Naive B cell (primary cell): ENCODE measurements at regions not wholly inside any gene's neighbourhood (a gene's known extent, or its start where the extent isn't known, plus 50 kb on each side); places are given as distances from the start of the nearest gene placed in this dataset.
"Not testable (repeated sequence)": the region's sequence is repeated elsewhere in the genome, so short reads cannot be mapped to it uniquely, and the experiment has no call there.

Source experiments
- ATAC-seq, 2 donors: fragments of 150-1000 bp; cut with Tn5 transposase; 2 replicates each; pipeline ENCODE4 v1.10.0; 2021; ENCODE audit warnings: low read depth in 2 of 2, mild to moderate bottlenecking in 2 of 2, moderate library complexity in 2 of 2
- DNase-seq: peaks from one replicate; pipeline ENCODE4 v3.0.0; 2022
- H3K27ac Mint-ChIP-seq, 6 donors: one replicate each; pipeline ENCODE4 v1.8.0; 2020 to 2022; ENCODE audit warnings: mild to moderate bottlenecking in 6 of 6, mixed read lengths in 6 of 6, moderate library complexity in 5 of 6, inconsistent platforms in 2 of 6
- H3K27me3 Mint-ChIP-seq, 3 donors: one replicate each; pipeline ENCODE4 v1.8.0; 2021 to 2022; ENCODE audit warnings: mixed read lengths in 3 of 3, mild to moderate bottlenecking in 1 of 3
- H3K36me3 Mint-ChIP-seq, 2 donors: one replicate each; pipeline ENCODE4 v1.8.0; 2020 to 2022; ENCODE audit warnings: mixed read lengths in 2 of 2, inconsistent platforms in 1 of 2, mild to moderate bottlenecking in 1 of 2
- H3K4me1 Mint-ChIP-seq, 3 donors: one replicate each; pipeline ENCODE4 v1.8.0; 2020 to 2022; ENCODE audit warnings: mixed read lengths in 3 of 3, inconsistent platforms in 1 of 3, mild to moderate bottlenecking in 1 of 3, moderate library complexity in 1 of 3
- H3K4me3 Mint-ChIP-seq, 8 donors: one replicate each; pipeline ENCODE4 v1.8.0; 2020 to 2022; ENCODE audit warnings: mild to moderate bottlenecking in 8 of 8, mixed read lengths in 8 of 8, moderate library complexity in 8 of 8, inconsistent platforms in 2 of 8
- H3K9me3 Mint-ChIP-seq, 7 donors: one replicate each; pipeline ENCODE4 v1.8.0; 2020 to 2022; ENCODE audit warnings: mixed read lengths in 7 of 7, mild to moderate bottlenecking in 5 of 7, inconsistent platforms in 2 of 7, moderate library complexity in 1 of 7

DNA sequence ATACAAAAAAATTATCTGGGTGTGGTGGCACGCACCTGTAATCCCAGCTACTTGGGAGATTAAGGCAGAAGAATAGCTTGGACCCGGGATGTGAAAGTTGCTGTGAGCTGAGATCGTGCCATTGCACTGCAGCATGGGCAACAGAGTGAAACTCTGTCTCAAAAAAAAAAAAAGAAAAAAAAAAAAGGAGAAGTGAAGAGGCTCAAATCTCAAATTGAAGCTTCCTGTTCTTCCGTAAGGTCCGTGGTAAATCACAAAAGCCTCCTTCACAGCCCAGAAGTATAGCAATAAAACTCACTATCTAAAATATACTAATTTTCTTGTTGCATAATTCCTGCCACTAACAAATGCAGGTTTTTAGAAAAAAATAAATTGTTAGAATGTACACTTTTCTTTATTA lies 498.2 kb upstream of the BRINP3 start:
- Mint-ChIP-seq H3K27ac (no peak overlapping the region), H3K27me3 (no peaks in the 10 kb centered on the region), H3K4me3 (no peak overlapping the region), H3K9me3 (peaks cover 0 to 8% (median 5%) of the 10 kb centered on the region in 7 donors), H3K4me1 (no peaks in the 10 kb centered on the region), H3K36me3 (no peaks in the 10 kb centered on the region)
- ATAC-seq (no peak), DNase-seq (no peak)

DNA sequence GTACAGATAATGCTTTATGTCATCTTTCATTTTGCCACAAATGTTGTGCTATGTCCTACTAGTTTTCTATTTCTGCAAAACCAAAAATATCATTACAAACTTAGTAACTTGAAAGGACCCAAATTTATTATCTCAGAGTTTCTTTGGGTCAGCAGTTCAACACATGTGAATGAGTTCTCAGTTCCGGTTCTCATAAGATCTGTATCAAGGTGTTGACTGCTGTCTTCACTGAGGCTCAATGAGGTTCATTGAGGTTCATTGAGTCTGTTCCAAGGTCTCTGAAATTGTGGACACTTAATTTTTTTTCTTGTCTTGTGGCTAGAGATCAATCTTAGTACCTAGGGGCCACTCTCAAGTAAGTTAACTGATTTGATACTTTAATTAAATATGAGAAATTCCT lies 525.1 kb upstream of the BRINP3 start:
- no peaks in the 10 kb centered on the region for H3K27me3 Mint-ChIP-seq
- no peaks in the 10 kb centered on the region for H3K36me3 Mint-ChIP-seq
- H3K4me1 Mint-ChIP-seq, result no peaks in the 10 kb centered on the region
- ATAC-seq (no peak), DNase-seq (no peak)
- H3K4me3 Mint-ChIP-seq, result no peak overlapping the region
- H3K27ac Mint-ChIP-seq, result no peak overlapping the region
- H3K9me3 Mint-ChIP-seq, result peaks cover 0 to 13% (median 4%) of the 10 kb centered on the region in 7 donors

DNA sequence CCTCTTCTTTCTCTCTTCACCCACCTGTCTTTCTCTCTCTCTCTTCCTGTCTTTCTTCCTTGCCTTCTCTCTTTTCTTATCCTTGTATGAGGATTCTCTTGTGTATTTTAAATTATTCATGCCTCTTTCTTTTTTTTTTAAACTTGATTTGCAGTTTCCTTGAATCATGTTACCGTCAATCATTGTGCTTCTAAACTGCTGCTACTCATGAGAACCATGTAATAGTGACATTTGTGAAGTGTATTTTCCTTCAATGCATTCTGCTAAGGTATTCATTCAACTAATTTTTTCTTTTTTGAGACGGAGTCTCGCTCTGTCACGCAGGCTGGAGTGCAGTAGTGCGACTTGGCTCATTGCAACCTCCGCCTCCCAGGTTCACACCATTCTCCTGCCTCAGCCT lies 539.1 kb upstream of the BRINP3 start:
- Mint-ChIP-seq H3K27me3 (no peaks in the 10 kb centered on the region), H3K4me3 (peak overlapping the region in 1 of 8 donors; percentile 59), H3K4me1 (no peaks in the 10 kb centered on the region), H3K36me3 (no peaks in the 10 kb centered on the region), H3K9me3 (peaks cover 0 to 5% (median 0%) of the 10 kb centered on the region in 7 donors), H3K27ac (no peak overlapping the region)
- no peak for DNase-seq
- no peak for ATAC-seq

DNA sequence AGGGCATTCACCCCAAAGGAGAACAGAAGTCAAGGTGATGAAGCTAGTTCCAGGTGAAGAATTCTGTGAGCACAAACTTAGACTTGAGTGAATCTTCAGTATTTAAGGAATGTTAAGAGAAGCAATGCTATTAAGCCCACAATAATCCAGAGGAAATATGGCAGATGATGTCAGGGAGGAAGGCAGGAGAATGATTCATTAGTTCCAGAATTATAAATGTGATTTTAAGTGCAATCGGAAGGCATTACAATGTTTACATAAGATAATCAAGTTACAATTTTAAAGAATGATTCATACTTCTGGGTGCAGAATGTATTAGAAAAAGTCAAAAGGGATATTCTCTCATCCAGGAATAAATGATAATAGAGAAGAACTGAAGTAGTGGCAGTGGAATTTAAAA lies 545.2 kb upstream of the BRINP3 start:
- no peak for DNase-seq
- H3K27me3 Mint-ChIP-seq, result no peaks in the 10 kb centered on the region
- no peak overlapping the region for H3K4me3 Mint-ChIP-seq
- ATAC-seq, result no peak
- no peaks in the 10 kb centered on the region for H3K36me3 Mint-ChIP-seq
- H3K27ac Mint-ChIP-seq, result no peak overlapping the region
- H3K9me3 Mint-ChIP-seq, result peaks cover 2 to 10% (median 5%) of the 10 kb centered on the region in 7 donors
- no peaks in the 10 kb centered on the region for H3K4me1 Mint-ChIP-seq

DNA sequence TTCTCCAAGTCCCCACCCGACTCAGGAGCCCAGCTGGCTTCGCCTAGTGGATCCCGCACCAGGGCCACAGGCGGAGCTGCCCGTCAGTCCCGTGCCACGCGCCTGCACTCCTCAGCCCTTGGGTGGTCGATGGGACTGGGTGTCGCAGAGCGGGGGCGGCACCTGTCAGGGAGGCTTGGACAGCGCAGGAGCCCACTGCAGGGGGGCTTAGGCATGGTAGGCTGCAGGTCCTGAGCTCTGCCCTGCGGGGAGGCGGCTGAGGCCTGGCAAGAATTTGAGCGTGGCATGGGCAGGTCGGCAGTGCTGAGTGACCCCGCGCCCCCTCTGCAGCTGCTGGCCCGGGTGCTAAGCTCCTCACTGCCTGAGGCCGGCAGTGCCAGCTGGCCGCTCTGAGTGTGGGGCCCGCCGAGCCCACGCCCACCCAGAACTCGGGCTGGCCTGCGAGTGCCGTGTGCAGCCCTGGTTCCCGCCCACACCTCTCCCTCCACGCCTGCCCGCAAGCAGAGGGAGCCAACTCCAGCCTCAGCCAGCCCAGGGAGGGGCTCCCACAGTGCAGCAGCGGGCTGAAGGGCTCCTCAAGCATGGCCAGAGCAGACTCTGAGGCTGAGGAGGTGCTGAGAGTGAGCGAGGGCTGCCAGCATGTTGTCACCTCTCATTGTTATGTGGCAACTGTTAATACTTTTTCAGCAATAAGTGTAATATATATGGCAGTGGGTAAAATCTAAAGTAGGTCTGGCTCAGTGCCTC lies 548.4 kb upstream of the BRINP3 start:
- no peak for ATAC-seq
- Mint-ChIP-seq H3K27ac (no peak overlapping the region), H3K4me3 (no peak overlapping the region), H3K27me3 (no peaks in the 10 kb centered on the region), H3K4me1 (no peaks in the 10 kb centered on the region), H3K9me3 (peaks cover 2 to 13% (median 10%) of the 10 kb centered on the region in 7 donors), H3K36me3 (no peaks in the 10 kb centered on the region)
- DNase-seq, result no peak

DNA sequence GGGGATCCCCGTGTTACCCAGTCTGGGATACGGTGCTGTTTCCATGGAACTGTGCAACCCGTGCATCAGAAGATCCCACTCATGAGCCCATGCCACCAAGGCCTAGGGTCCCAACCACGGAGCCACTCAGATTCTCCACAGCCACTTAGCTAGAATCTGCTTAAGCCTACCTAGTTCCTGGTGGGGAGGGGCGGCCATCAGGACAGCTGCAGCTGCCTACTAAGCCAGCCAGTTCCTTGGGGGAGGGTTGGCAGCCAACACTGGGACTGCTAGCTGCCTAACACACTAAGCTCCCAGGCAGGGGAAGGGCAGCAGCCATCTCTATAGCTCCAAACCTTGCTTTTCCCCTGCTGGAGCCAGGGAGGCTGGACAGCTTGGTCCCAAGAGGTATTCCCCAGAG lies 549.2 kb upstream of the BRINP3 start:
- no peak overlapping the region for H3K27ac Mint-ChIP-seq
- peaks cover 2 to 18% (median 10%) of the 10 kb centered on the region in 7 donors for H3K9me3 Mint-ChIP-seq
- H3K36me3 Mint-ChIP-seq, result no peaks in the 10 kb centered on the region
- ATAC-seq (no peak), DNase-seq (no peak)
- no peak overlapping the region for H3K4me3 Mint-ChIP-seq
- H3K27me3 Mint-ChIP-seq, result no peaks in the 10 kb centered on the region
- no peaks in the 10 kb centered on the region for H3K4me1 Mint-ChIP-seq

DNA sequence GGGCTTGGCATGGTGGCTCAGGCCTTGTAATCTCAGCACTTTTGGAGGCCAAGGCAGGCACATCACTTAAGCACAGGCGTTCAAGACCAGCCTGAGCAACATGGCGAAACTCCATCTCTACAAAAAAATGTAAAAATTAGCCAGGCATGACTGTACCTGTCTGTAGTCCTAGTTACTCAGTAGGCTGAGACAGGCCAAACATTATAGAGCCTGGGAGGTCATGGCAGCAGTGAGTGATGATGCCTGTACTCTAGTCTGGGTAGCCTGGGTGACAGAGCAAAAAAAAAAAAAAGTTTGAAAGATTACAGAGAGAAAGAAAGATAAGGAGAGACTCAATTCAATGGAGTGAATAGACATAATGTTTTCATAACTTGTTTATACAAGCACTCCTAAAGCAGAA lies 556.5 kb upstream of the BRINP3 start:
- H3K36me3 Mint-ChIP-seq, result no peaks in the 10 kb centered on the region
- H3K4me3 Mint-ChIP-seq, result no peak overlapping the region
- no peak overlapping the region for H3K27ac Mint-ChIP-seq
- DNase-seq (no peak), ATAC-seq (no peak)
- no peaks in the 10 kb centered on the region for H3K27me3 Mint-ChIP-seq
- no peaks in the 10 kb centered on the region for H3K4me1 Mint-ChIP-seq
- peaks cover 2 to 15% (median 5%) of the 10 kb centered on the region in 7 donors for H3K9me3 Mint-ChIP-seq

DNA sequence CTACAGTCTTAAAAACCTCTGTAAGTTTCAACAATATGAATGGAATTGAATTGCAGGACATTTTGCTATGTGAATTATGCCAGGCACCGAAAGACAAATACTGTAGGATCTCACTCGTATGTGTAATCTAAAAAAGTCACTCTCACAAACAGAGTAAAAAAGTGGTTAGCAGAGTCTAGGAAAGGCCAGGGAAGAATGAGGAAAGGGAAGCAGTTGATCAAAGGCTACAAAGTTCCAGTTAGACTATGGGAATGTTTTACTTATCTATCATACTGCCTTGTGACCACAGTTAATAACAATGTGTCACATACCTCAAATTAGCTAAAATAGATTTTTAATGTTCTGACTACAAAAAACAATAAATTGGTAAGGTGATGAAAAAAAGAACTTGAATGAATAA lies 565.4 kb upstream of the BRINP3 start:
- no peak overlapping the region for H3K4me3 Mint-ChIP-seq
- no peaks in the 10 kb centered on the region for H3K27me3 Mint-ChIP-seq
- H3K9me3 Mint-ChIP-seq, result peaks cover 0 to 5% (median 0%) of the 10 kb centered on the region in 7 donors
- no peaks in the 10 kb centered on the region for H3K4me1 Mint-ChIP-seq
- no peak for DNase-seq
- ATAC-seq, result no peak
- H3K27ac Mint-ChIP-seq, result no peak overlapping the region
- no peaks in the 10 kb centered on the region for H3K36me3 Mint-ChIP-seq

DNA sequence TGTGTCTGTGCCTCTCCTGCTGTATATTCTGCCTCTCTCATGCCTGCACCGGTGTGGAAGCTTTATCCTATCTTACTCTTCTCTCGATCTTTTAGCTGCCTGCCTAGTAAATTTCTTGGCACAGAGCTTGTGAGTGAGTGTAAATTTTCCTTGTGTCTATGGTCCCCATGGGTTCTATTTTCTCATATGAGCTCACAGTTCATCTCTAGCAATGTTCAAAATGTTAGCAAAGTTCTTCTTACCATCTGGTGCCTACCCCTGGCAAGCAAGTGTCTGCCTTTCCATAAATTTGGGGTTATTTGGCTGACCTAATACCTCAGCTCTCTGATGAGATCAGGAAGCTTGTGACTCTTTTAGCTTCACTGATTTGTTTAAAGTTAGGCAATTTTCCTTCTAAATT lies 572.1 kb upstream of the BRINP3 start:
- Mint-ChIP-seq H3K27ac (no peak overlapping the region), H3K9me3 (peaks cover 0 to 13% (median 0%) of the 10 kb centered on the region in 7 donors), H3K4me3 (no peak overlapping the region), H3K36me3 (no peaks in the 10 kb centered on the region), H3K27me3 (no peaks in the 10 kb centered on the region), H3K4me1 (no peaks in the 10 kb centered on the region)
- DNase-seq (no peak), ATAC-seq (no peak)

DNA sequence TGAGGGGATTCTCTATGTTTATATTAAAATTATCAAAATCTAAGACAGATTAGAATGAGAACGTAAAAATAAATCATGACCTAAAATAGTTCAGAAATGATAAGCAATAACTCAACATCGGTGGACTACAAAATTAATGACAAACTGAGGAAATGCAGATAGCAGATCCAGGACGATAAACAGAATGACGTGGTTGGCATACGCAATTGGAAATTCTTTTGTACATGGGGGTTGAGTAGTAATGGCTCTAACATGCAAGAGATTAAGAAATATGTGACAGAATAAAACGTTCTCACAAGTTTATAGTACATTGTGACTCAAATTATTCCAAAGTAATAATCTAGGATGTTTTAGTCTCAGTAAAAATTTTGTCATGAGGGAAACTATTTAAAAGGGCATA lies 575.2 kb upstream of the BRINP3 start:
- H3K4me1 Mint-ChIP-seq, result no peaks in the 10 kb centered on the region
- H3K27ac Mint-ChIP-seq, result no peak overlapping the region
- H3K4me3 Mint-ChIP-seq, result no peak overlapping the region
- no peak for ATAC-seq
- H3K27me3 Mint-ChIP-seq, result no peaks in the 10 kb centered on the region
- H3K36me3 Mint-ChIP-seq, result no peaks in the 10 kb centered on the region
- peaks cover 0 to 13% (median 2%) of the 10 kb centered on the region in 7 donors for H3K9me3 Mint-ChIP-seq
- no peak for DNase-seq

DNA sequence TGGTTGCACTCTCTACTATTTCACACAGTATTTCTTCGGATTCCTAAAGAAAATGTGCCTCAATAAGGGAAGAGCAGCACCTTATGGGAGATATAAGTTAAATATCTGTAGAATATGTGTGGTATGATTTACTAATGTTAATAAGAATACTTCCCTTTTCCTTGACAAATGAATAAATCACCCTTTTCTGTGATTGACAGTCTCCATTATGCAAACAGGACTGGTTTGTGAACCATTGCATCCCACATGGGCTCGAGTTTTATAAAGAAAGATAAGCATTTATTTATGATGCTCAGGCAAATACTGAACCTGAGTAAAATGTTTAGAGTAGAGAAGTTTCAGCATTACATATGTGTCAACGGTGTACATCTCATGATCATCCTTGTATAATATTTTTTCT lies 587.7 kb upstream of the BRINP3 start:
- H3K36me3 Mint-ChIP-seq, result no peaks in the 10 kb centered on the region
- peaks cover 2 to 12% (median 5%) of the 10 kb centered on the region in 7 donors for H3K9me3 Mint-ChIP-seq
- no peaks in the 10 kb centered on the region for H3K27me3 Mint-ChIP-seq
- ATAC-seq (no peak), DNase-seq (no peak)
- H3K27ac Mint-ChIP-seq, result no peak overlapping the region
- no peaks in the 10 kb centered on the region for H3K4me1 Mint-ChIP-seq
- H3K4me3 Mint-ChIP-seq, result no peak overlapping the region

DNA sequence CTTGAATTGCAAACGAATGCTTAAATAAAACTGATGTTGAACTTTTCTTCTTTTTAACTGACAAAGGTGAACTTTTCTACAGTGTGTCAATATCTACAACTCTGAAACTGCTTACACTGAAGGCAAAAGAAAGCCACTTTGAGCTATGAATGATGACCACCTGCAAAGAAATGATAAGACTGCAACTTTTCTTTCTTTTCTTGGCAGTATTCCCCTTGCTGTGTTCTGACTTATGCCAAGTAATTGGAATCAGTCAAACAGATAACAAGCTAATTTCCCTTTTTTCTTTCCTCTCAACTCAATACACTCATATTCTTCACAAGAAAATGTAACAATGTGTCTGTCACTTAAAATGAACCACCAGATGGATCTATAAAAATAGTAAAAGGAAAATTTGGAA lies 588.1 kb upstream of the BRINP3 start:
- no peak for DNase-seq
- Mint-ChIP-seq H3K27me3 (no peaks in the 10 kb centered on the region), H3K4me3 (no peak overlapping the region), H3K36me3 (no peaks in the 10 kb centered on the region), H3K9me3 (peaks cover 0 to 15% (median 3%) of the 10 kb centered on the region in 7 donors), H3K27ac (no peak overlapping the region), H3K4me1 (no peaks in the 10 kb centered on the region)
- ATAC-seq, result no peak

DNA sequence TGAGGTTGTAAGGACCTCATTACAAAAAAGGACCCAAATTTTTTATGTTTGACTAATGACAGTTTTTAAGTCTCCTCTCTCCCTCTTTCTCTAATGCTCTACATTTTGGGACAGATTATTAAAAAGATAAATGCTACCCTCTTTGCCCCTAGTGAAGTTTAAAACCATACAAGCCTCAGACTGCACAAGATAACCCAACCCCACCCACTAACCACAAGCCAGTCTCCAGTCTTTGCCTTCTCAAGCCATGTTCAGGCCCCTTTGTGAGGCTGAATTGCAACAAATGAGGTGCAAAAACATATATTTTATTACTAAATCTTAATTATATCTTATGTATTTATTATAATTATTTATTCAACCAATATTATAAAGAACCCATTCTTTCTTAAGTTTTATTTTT lies 597.2 kb upstream of the BRINP3 start:
- ATAC-seq (no peak), DNase-seq (no peak)
- Mint-ChIP-seq H3K36me3 (no peaks in the 10 kb centered on the region), H3K27me3 (no peaks in the 10 kb centered on the region), H3K27ac (no peak overlapping the region), H3K9me3 (peaks cover 0 to 8% (median 6%) of the 10 kb centered on the region in 7 donors), H3K4me3 (no peak overlapping the region), H3K4me1 (no peaks in the 10 kb centered on the region)

DNA sequence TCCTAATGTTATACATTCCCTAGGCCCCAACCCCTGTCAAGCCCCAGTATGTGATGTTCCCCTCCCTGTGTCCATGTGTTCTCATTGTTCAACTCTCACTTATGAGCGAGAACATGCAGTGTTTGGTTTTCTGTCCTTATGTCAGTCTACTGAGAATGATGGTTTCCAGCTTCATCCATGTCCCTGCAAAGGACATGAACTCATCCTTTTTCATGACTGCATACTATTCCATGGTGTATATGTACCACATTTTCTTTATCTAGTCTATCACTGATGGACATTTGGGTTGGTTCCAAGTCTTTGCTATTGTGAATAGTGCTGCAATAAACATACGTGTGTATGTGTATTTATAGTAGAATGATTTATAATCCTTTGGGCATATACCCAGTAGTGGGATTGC lies 605.4 kb upstream of the BRINP3 start:
- not testable (repeated sequence) for H3K4me1 Mint-ChIP-seq, ATAC-seq, H3K36me3 Mint-ChIP-seq, DNase-seq, H3K4me3 Mint-ChIP-seq, H3K27ac Mint-ChIP-seq, H3K27me3 Mint-ChIP-seq
- peaks cover 0 to 13% (median 5%) of the 10 kb centered on the region in 7 donors for H3K9me3 Mint-ChIP-seq

DNA sequence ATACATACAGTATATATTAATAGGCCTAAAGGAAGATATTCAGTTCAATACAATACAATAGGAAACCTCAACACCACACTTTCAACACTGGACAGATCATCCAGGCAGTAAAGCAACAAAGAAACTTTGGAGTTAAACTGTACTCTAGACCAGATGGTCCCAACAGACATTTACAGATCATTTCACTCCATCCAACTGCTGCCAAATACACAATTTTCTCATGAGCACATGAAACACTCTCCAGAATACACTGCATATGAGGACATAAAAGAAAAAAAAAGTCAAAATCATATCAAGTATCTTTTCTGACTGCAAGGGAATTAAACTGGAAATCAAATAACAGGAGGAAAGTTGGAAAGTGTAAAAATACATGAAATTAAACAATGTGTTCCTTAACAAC lies 607.5 kb upstream of the BRINP3 start:
- Mint-ChIP-seq H3K27ac (no peak overlapping the region), H3K36me3 (no peaks in the 10 kb centered on the region), H3K27me3 (no peaks in the 10 kb centered on the region), H3K4me1 (no peaks in the 10 kb centered on the region), H3K9me3 (peaks cover 0 to 7% (median 2%) of the 10 kb centered on the region in 7 donors), H3K4me3 (no peak overlapping the region)
- ATAC-seq (no peak), DNase-seq (no peak)
